ENCODE measurements at regions not wholly inside any gene's neighbourhood (a gene's known extent, or its start where the extent isn't known, plus 50 kb on each side); places are given as distances from the start of the nearest gene placed in this dataset.
"Not testable (repeated sequence)": the region's sequence is repeated elsewhere in the genome, so short reads cannot be mapped to it uniquely, and the experiment has no call there.

DNA sequence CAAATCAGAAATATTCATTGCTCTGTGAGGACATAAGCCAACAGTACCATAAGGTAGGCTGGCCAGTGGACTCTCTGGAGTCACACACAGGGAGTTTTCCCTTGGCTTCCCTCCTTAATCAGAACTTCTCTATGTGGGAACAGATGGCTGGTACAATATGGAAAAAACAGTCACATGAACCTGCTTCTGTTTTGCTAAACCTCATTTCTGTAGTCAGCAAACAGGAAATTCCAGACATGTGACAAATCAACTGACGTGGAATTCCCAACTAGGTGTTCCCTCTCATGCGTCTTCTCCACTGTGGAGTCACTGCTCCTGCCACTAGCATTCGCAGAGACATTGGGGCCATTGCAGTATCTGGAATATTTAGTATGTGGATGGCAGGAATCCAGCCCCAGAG is 617.6 kb downstream of the KIF4B start:
- no peak overlapping the region for H3K4me3 ChIP-seq (ENCODE audit: low read depth, low read length)
- DNase-seq (ENCODE audit: low read depth, low spot score): peak; percentile 16
- in situ Hi-C loops (cut with HindIII; ENCODE audit: low sequenced_read_pairs): no loop called here
- TF ChIP-seq, protein P1, sequence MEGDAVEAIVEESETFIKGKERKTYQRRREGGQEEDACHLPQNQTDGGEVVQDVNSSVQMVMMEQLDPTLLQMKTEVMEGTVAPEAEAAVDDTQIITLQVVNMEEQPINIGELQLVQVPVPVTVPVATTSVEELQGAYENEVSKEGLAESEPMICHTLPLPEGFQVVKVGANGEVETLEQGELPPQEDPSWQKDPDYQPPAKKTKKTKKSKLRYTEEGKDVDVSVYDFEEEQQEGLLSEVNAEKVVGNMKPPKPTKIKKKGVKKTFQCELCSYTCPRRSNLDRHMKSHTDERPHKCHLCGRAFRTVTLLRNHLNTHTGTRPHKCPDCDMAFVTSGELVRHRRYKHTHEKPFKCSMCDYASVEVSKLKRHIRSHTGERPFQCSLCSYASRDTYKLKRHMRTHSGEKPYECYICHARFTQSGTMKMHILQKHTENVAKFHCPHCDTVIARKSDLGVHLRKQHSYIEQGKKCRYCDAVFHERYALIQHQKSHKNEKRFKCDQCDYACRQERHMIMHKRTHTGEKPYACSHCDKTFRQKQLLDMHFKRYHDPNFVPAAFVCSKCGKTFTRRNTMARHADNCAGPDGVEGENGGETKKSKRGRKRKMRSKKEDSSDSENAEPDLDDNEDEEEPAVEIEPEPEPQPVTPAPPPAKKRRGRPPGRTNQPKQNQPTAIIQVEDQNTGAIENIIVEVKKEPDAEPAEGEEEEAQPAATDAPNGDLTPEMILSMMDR (IDR thresholded peaks at IDR 0.05; ENCODE audit: low read depth, low read length): no peak

GRCh38 chr5:155633338-155633957 is 619.9 kb downstream of the KIF4B start:
- no peak for DNase-seq (ENCODE audit: low read depth, low spot score)
- in situ Hi-C loops (cut with HindIII; ENCODE audit: low sequenced_read_pairs): no loop called here
- no peak overlapping the region for H3K4me3 ChIP-seq (ENCODE audit: low read depth, low read length)
- TF ChIP-seq, protein P1 (IDR thresholded peaks at IDR 0.05; ENCODE audit: low read depth, low read length): no peak

- TF ChIP-seq, protein P1 (IDR thresholded peaks at IDR 0.05; ENCODE audit: low read depth, low read length): no peak
- no peak overlapping the region for H3K4me3 ChIP-seq (ENCODE audit: low read depth, low read length)
- no peak for DNase-seq (ENCODE audit: low read depth, low spot score)
- in situ Hi-C loops (cut with HindIII; ENCODE audit: low sequenced_read_pairs): no loop called here
Observed at GRCh38 chr5:155649666-155650065, 636.1 kb downstream of the KIF4B start.

DNA sequence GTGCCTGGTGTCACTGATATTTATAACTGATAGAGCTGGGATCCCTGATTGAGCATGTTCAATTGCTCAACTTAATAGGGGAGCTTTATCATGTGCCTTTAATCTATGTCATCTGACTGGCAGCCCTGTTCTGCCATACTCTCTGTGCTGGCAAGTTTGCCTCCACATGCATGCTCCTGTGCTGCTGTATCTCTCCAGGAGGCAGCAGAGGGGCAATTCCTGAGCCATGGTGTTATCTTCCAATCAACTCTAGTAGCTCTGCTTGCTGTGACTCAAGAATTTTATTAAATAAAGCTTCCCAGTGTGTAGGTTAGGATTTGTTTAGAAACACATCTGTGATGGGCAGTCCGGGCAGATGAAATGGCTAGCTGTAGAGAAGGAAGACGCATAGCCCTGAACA is 642.0 kb downstream of the KIF4B start:
- TF ChIP-seq, protein P1 (IDR thresholded peaks at IDR 0.05; ENCODE audit: low read depth, low read length): no peak
- in situ Hi-C loops (cut with HindIII; ENCODE audit: low sequenced_read_pairs): no loop called here
- DNase-seq (ENCODE audit: low read depth, low spot score): no peak
- H3K4me3 ChIP-seq (ENCODE audit: low read depth, low read length): no peak overlapping the region

DNA sequence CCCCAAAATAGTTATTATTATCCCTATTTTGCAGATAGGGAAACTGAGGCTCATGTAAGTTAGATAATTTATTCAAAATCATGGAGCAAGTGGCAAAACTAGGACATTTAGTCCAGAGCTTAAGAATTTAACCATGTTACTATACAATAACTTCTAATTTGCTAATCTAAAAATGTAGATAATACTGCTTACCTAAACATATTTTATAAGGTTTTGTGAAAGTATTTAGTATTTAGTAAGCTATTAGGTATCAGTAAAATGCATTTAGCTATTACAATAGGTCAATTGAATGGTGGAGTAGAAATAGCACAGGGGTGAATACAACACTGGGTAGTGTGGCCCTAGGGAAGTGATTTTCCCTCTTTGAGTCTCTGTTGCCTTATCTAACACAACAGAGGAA is 648.3 kb downstream of the KIF4B start:
- in situ Hi-C loops (cut with HindIII; ENCODE audit: low sequenced_read_pairs): no loop called here
- H3K4me3 ChIP-seq (ENCODE audit: low read depth, low read length): no peak overlapping the region
- TF ChIP-seq, protein P1 (IDR thresholded peaks at IDR 0.05; ENCODE audit: low read depth, low read length): no peak
- DNase-seq (ENCODE audit: low read depth, low spot score): no peak

- TF ChIP-seq, protein P1 (IDR thresholded peaks at IDR 0.05; ENCODE audit: low read depth, low read length): no peak
- no peak overlapping the region for H3K4me3 ChIP-seq (ENCODE audit: low read depth, low read length)
- in situ Hi-C loops (cut with HindIII; ENCODE audit: low sequenced_read_pairs): no loop called here
- no peak for DNase-seq (ENCODE audit: low read depth, low spot score)
Observed at GRCh38 chr5:155665361-155665760, 651.8 kb downstream of the KIF4B start.

DNA sequence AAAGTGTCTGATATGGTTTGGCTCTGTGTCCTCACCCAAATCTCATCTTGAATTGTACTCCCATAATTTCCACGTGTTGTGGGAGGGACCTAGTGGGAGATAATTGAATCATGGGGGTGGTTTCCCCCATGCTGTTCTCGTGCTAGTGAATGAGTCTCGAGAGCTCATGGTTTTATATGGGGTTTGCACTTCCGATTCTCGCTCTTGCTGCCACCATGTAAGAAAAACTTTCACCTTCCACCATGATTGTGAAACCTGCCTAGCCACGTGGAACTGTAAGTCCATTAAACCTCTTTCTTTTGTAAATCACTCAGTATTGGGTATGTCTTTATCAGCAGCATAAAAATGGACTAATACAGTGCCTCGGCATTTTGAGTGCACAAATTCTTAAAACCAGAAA is 655.0 kb upstream of the SGCD start:
- H3K4me3 ChIP-seq (ENCODE audit: low read depth, low read length); in situ Hi-C loops (cut with HindIII; ENCODE audit: low sequenced_read_pairs); DNase-seq (ENCODE audit: low read depth, low spot score): not testable (repeated sequence)
